ENCODE measurements at regions not wholly inside any gene's neighbourhood (a gene's known extent, or its start where the extent isn't known, plus 50 kb on each side); places are given as distances from the start of the nearest gene placed in this dataset.
"Not testable (repeated sequence)": the region's sequence is repeated elsewhere in the genome, so short reads cannot be mapped to it uniquely, and the experiment has no call there.

GRCh38 chr11:115665175-115665821 lies 161.1 kb upstream of the CADM1 start:
- DNase-seq, result no peak

GRCh38 chr11:115664313-115664712 lies 160.1 kb upstream of the CADM1 start:
- no peak for DNase-seq

GRCh38 chr11:115663790-115664189 lies 159.6 kb upstream of the CADM1 start:
- DNase-seq, result no peak

- DNase-seq, result peak; percentile 34
Measured at GRCh38 chr11:115660030-115660805, 156.0 kb upstream of the CADM1 start.

GRCh38 chr11:115659061-115659963 lies 155.1 kb upstream of the CADM1 start:
- no peak for DNase-seq

- DNase-seq, result no peak
Measured at GRCh38 chr11:115657586-115657985, 153.4 kb upstream of the CADM1 start.

GRCh38 chr11:115656669-115657068 lies 152.5 kb upstream of the CADM1 start:
- no peak for DNase-seq

- no peak for DNase-seq
Measured at GRCh38 chr11:115656041-115656440, 151.8 kb upstream of the CADM1 start.

- DNase-seq, result no peak
Measured at GRCh38 chr11:115654792-115655191, 150.6 kb upstream of the CADM1 start.

- DNase-seq, result no peak
Measured at GRCh38 chr11:115653926-115654325, 149.7 kb upstream of the CADM1 start.

GRCh38 chr11:115653076-115653475 lies 148.9 kb upstream of the CADM1 start:
- no peak for DNase-seq

- no peak for DNase-seq
Measured at GRCh38 chr11:115652496-115652895, 148.3 kb upstream of the CADM1 start.

- no peak for DNase-seq
Measured at GRCh38 chr11:115652094-115652493, 147.9 kb upstream of the CADM1 start.

- no peak for DNase-seq
Measured at GRCh38 chr11:115649461-115649860, 145.2 kb upstream of the CADM1 start.

GRCh38 chr11:115645631-115646317 lies 141.6 kb upstream of the CADM1 start:
- no peak for DNase-seq

- no peak for DNase-seq
Measured at GRCh38 chr11:115644856-115645255, 140.6 kb upstream of the CADM1 start.

- no peak for DNase-seq
Measured at GRCh38 chr11:115643549-115644270, 139.5 kb upstream of the CADM1 start.

- DNase-seq, result no peak
Measured at GRCh38 chr11:115642660-115643059, 138.4 kb upstream of the CADM1 start.

- DNase-seq, result no peak
Measured at GRCh38 chr11:115637599-115638241, 133.5 kb upstream of the CADM1 start.

- DNase-seq, result no peak
Measured at GRCh38 chr11:115636753-115637527, 132.7 kb upstream of the CADM1 start.

GRCh38 chr11:115633977-115634376 lies 129.8 kb upstream of the CADM1 start:
- not testable (repeated sequence) for DNase-seq
